ENCODE measurements at regions not wholly inside any gene's neighbourhood (a gene's known extent, or its start where the extent isn't known, plus 50 kb on each side); places are given as distances from the start of the nearest gene placed in this dataset.
"Not testable (repeated sequence)": the region's sequence is repeated elsewhere in the genome, so short reads cannot be mapped to it uniquely, and the experiment has no call there.

DNA sequence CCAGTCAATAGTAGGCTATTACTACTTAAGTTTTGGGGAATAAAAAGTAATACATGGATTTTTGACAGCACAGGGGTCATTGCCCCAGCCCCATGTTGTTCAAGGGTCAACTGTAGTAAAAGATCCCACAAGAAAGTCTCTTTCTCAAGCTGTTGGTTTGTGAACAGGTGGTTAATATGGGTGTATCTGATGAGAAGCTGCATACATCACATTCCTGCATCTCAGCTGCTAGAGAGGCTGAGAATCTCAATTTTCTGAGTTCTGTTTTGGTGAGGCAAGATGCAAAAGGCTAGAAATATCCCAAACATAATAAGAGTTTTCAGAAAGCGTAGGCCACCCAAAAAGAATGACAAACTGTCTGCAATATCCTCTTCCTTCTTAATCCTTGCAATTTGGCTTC, 76.8 kb upstream of the DAPK1 start:
- Histone ChIP-seq H3K36me3 (ENCODE audit: control insufficient read depth in 2 of 2, insufficient read depth in 2 of 2, low read length in 1 of 2) (no peaks in the 10 kb centered on the region), H3K9me3 (ENCODE audit: control insufficient read depth in 2 of 2, insufficient read depth in 1 of 2, low read length in 1 of 2) (peaks cover 0 to 5% of the 10 kb centered on the region in 2 donors), H3K27ac (ENCODE audit: low read depth in 1 of 2, low read length in 1 of 2) (no peak overlapping the region), H3K27me3 (ENCODE audit: control insufficient read depth in 2 of 2, insufficient read depth in 1 of 2, low read length in 1 of 2) (no peaks in the 10 kb centered on the region), H3K4me3 (ENCODE audit: low read length in 2 of 2) (no peak overlapping the region), H3K4me1 (ENCODE audit: control insufficient read depth in 2 of 2, insufficient read depth in 2 of 2, low read length in 2 of 2) (no peaks in the 10 kb centered on the region)
- DNase-seq (ENCODE audit: low read depth in 6 of 9, low spot score in 9 of 9), result no peak
- WGBS, result 93% methylated on average over 1 of the region's 1 CpG

DNA sequence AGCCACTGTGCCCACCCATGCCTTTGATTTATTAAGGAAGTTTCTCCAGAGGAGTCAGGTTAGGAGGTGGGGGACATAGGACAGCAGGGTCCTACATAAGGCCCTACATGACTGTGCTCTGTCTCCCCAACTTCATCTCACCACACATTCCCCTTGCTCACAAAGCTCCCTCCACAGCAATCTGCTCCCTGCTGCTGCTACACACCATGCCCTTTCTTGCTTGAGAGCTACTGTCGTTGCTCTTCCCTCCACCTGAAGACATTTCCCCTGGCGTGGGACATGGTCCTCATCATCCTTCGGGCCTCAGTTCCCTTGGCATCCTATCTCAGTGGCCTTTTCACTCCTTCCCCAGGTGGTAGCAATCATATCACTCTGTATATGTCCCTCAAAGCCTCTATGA, 75.9 kb upstream of the DAPK1 start:
- WGBS, result 98% methylated on average over 3 of the region's 3 CpGs
- no peaks in the 10 kb centered on the region for H3K4me1 ChIP-seq (ENCODE audit: control insufficient read depth in 2 of 2, insufficient read depth in 2 of 2, low read length in 2 of 2)
- H3K27ac ChIP-seq (ENCODE audit: low read depth in 1 of 2, low read length in 1 of 2), result no peak overlapping the region
- H3K36me3 ChIP-seq (ENCODE audit: control insufficient read depth in 2 of 2, insufficient read depth in 2 of 2, low read length in 1 of 2), result no peaks in the 10 kb centered on the region
- H3K27me3 ChIP-seq (ENCODE audit: control insufficient read depth in 2 of 2, insufficient read depth in 1 of 2, low read length in 1 of 2), result no peaks in the 10 kb centered on the region
- no peak overlapping the region for H3K4me3 ChIP-seq (ENCODE audit: low read length in 2 of 2)
- DNase-seq (ENCODE audit: low read depth in 6 of 9, low spot score in 9 of 9), result no peak
- H3K9me3 ChIP-seq (ENCODE audit: control insufficient read depth in 2 of 2, insufficient read depth in 1 of 2, low read length in 1 of 2), result peaks cover 0 to 5% of the 10 kb centered on the region in 2 donors

DNA sequence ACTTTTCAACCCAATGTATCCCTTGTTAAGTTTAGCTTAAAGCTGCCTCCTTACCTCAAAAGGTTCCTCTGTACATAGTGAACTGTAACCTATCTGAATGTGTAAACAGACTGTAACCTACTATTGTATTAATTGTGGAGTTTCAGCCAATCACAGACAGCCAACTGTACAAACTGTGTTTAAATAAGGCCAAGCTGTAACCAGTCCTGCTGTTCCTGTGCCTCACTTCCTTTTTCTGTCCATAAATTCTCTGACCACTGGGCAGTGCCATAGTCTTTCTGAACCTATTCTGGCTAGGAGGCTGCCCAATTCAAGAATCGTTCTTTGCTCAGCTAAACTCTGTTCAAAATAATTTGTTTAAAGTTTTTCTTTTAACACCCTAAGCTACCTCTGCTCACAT, 74.7 kb upstream of the DAPK1 start:
- WGBS, result 96% methylated on average over 1 of the region's 1 CpG
- Histone ChIP-seq H3K36me3 (ENCODE audit: control insufficient read depth in 2 of 2, insufficient read depth in 2 of 2, low read length in 1 of 2) (no peaks in the 10 kb centered on the region), H3K27ac (ENCODE audit: low read depth in 1 of 2, low read length in 1 of 2) (no peak overlapping the region), H3K9me3 (ENCODE audit: control insufficient read depth in 2 of 2, insufficient read depth in 1 of 2, low read length in 1 of 2) (peaks cover 0 to 5% of the 10 kb centered on the region in 2 donors), H3K4me3 (ENCODE audit: low read length in 2 of 2) (no peak overlapping the region), H3K4me1 (ENCODE audit: control insufficient read depth in 2 of 2, insufficient read depth in 2 of 2, low read length in 2 of 2) (no peaks in the 10 kb centered on the region), H3K27me3 (ENCODE audit: control insufficient read depth in 2 of 2, insufficient read depth in 1 of 2, low read length in 1 of 2) (no peaks in the 10 kb centered on the region)
- DNase-seq (ENCODE audit: low read depth in 6 of 9, low spot score in 9 of 9), result no peak

DNA sequence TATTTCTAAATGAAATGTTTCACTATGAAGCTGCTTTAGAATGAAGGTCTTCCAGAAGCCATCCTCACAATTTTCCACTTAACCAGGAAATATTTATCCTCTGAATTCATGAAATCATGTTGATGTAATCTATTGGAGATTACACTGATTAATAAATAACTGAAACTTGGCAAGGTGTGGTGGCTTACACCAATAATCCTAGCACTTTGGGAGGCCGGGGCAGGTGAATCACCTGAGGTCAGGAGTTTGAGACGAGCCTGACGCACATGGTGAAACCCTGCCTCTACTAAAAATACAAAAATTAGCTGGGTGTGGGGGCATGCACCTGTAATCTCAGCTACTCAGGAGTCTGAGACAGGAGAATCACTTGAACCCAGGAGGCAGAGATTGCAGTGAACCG, 73.8 kb upstream of the DAPK1 start:
- H3K9me3 ChIP-seq (ENCODE audit: control insufficient read depth in 2 of 2, insufficient read depth in 1 of 2, low read length in 1 of 2); H3K36me3 ChIP-seq (ENCODE audit: control insufficient read depth in 2 of 2, insufficient read depth in 2 of 2, low read length in 1 of 2); H3K27ac ChIP-seq (ENCODE audit: low read depth in 1 of 2, low read length in 1 of 2); H3K4me1 ChIP-seq (ENCODE audit: control insufficient read depth in 2 of 2, insufficient read depth in 2 of 2, low read length in 2 of 2); H3K4me3 ChIP-seq (ENCODE audit: low read length in 2 of 2); DNase-seq (ENCODE audit: low read depth in 6 of 9, low spot score in 9 of 9); H3K27me3 ChIP-seq (ENCODE audit: control insufficient read depth in 2 of 2, insufficient read depth in 1 of 2, low read length in 1 of 2): not testable (repeated sequence)
- WGBS, result 97% methylated on average over 4 of the region's 4 CpGs

DNA sequence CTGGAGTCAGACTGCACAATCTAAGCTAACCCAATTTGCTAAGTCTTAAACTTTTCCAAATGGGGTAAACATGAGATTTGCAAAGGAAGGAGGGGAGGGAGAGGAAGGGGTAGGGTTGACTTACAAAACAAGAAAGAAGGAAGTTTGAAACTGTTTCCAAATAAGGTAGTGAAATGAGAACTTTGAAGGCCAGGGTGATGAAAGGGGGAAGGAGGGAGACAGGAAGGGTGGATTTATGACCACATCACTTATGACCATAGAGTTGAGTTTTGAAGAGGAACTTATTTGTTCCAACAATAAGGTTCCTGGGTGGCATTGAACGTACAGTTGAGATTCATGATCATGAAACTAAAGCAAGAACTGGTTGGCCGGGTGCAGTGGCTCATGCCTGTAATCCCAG, 72.5 kb upstream of the DAPK1 start:
- no peak overlapping the region for H3K4me3 ChIP-seq (ENCODE audit: low read length in 2 of 2)
- H3K36me3 ChIP-seq (ENCODE audit: control insufficient read depth in 2 of 2, insufficient read depth in 2 of 2, low read length in 1 of 2), result no peaks in the 10 kb centered on the region
- WGBS, result 94% methylated on average over 2 of the region's 2 CpGs
- no peaks in the 10 kb centered on the region for H3K4me1 ChIP-seq (ENCODE audit: control insufficient read depth in 2 of 2, insufficient read depth in 2 of 2, low read length in 2 of 2)
- no peaks in the 10 kb centered on the region for H3K27me3 ChIP-seq (ENCODE audit: control insufficient read depth in 2 of 2, insufficient read depth in 1 of 2, low read length in 1 of 2)
- peaks cover 0 to 5% of the 10 kb centered on the region in 2 donors for H3K9me3 ChIP-seq (ENCODE audit: control insufficient read depth in 2 of 2, insufficient read depth in 1 of 2, low read length in 1 of 2)
- no peak for DNase-seq (ENCODE audit: low read depth in 6 of 9, low spot score in 9 of 9)
- H3K27ac ChIP-seq (ENCODE audit: low read depth in 1 of 2, low read length in 1 of 2), result no peak overlapping the region

DNA sequence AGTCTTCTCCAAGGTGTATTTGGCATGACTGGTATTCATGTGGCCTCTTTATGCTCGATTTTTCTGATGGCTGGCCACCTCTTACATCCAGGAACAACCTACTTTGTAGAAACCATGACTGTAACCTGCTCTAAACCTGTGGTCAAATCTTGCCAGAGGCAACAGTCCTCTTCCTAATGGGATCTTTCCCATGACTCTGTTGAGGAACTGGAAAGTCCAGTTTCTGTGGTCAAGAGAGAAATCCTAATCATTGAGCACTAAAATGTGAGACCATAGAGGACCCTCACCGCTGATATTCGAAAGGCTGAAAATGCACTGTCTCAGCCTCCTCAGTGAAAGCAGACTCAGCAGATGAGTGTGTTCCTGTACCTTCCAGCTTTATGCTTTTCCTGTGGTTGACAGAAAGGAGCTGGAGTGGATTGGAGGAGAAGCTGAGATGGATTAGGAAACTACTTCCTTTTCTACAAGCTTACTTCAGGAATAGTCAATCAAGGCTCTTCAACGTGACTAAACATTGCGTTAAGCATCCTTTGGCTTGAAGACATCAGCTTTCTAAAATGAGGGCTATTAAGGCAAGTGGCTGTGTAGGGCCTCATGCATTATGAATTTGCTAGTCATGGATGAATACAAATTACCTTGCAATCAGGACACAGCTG, 69.7 kb upstream of the DAPK1 start:
- 93% methylated on average over 5 of the region's 5 CpGs for WGBS
- DNase-seq (ENCODE audit: low read depth in 6 of 9, low spot score in 9 of 9), result no peak
- Histone ChIP-seq H3K27me3 (ENCODE audit: control insufficient read depth in 2 of 2, insufficient read depth in 1 of 2, low read length in 1 of 2) (no peaks in the 10 kb centered on the region), H3K4me1 (ENCODE audit: control insufficient read depth in 2 of 2, insufficient read depth in 2 of 2, low read length in 2 of 2) (no peaks in the 10 kb centered on the region), H3K9me3 (ENCODE audit: control insufficient read depth in 2 of 2, insufficient read depth in 1 of 2, low read length in 1 of 2) (peaks cover 0 to 5% of the 10 kb centered on the region in 2 donors), H3K4me3 (ENCODE audit: low read length in 2 of 2) (no peak overlapping the region), H3K36me3 (ENCODE audit: control insufficient read depth in 2 of 2, insufficient read depth in 2 of 2, low read length in 1 of 2) (no peaks in the 10 kb centered on the region), H3K27ac (ENCODE audit: low read depth in 1 of 2, low read length in 1 of 2) (no peak overlapping the region)

DNA sequence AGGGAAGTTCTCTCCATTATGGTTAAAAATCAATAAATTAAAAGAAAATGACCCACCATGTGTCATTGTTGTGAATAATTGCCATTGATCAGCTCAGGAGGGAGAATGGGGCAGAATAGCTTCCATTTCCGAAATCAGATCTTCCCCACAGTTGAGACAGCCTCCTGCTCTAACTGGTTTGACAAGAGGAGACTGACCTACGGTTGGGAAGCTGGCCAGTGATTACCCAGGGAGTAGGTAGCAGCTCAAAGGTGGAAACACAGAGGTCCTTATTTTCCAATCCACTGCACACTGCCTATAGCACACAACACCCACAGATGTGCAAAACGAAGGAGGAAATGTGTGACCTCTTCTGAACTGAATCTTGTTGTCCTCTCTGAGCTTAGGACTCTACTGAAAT, 69.0 kb upstream of the DAPK1 start:
- no peak overlapping the region for H3K4me3 ChIP-seq (ENCODE audit: low read length in 2 of 2)
- H3K9me3 ChIP-seq (ENCODE audit: control insufficient read depth in 2 of 2, insufficient read depth in 1 of 2, low read length in 1 of 2), result peaks cover 0 to 3% of the 10 kb centered on the region in 2 donors
- WGBS, result 92% methylated on average over 3 of the region's 3 CpGs
- no peaks in the 10 kb centered on the region for H3K4me1 ChIP-seq (ENCODE audit: control insufficient read depth in 2 of 2, insufficient read depth in 2 of 2, low read length in 2 of 2)
- no peaks in the 10 kb centered on the region for H3K36me3 ChIP-seq (ENCODE audit: control insufficient read depth in 2 of 2, insufficient read depth in 2 of 2, low read length in 1 of 2)
- DNase-seq (ENCODE audit: low read depth in 6 of 9, low spot score in 9 of 9), result no peak
- H3K27me3 ChIP-seq (ENCODE audit: control insufficient read depth in 2 of 2, insufficient read depth in 1 of 2, low read length in 1 of 2), result no peaks in the 10 kb centered on the region
- H3K27ac ChIP-seq (ENCODE audit: low read depth in 1 of 2, low read length in 1 of 2), result no peak overlapping the region

DNA sequence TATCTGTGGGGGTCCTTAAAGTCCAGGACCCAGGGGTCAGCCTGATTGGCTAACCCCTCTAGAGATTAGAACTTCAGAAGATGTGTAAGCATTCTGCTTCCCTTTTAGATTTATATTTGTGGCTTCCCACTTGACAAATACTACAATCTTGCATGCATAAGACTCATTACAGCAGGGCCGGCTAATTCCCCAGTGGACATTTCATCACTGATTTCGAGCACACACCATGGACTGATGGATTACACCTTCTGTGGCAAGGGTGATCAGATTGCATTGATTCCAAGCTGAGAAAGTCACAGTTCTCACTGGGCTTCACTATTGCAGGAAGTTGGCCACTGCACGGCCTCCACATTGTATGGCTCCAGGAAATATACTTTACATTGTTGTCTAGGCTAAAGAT, 65.8 kb upstream of the DAPK1 start:
- no peak overlapping the region for H3K4me3 ChIP-seq (ENCODE audit: low read length in 2 of 2)
- DNase-seq (ENCODE audit: low read depth in 6 of 9, low spot score in 9 of 9), result no peak
- no peak overlapping the region for H3K27ac ChIP-seq (ENCODE audit: low read depth in 1 of 2, low read length in 1 of 2)
- H3K4me1 ChIP-seq (ENCODE audit: control insufficient read depth in 2 of 2, insufficient read depth in 2 of 2, low read length in 2 of 2), result no peaks in the 10 kb centered on the region
- H3K27me3 ChIP-seq (ENCODE audit: control insufficient read depth in 2 of 2, insufficient read depth in 1 of 2, low read length in 1 of 2), result no peaks in the 10 kb centered on the region
- no peaks in the 10 kb centered on the region for H3K9me3 ChIP-seq (ENCODE audit: control insufficient read depth in 2 of 2, insufficient read depth in 1 of 2, low read length in 1 of 2)
- H3K36me3 ChIP-seq (ENCODE audit: control insufficient read depth in 2 of 2, insufficient read depth in 2 of 2, low read length in 1 of 2), result no peaks in the 10 kb centered on the region
- WGBS, result 96% methylated on average over 3 of the region's 3 CpGs

DNA sequence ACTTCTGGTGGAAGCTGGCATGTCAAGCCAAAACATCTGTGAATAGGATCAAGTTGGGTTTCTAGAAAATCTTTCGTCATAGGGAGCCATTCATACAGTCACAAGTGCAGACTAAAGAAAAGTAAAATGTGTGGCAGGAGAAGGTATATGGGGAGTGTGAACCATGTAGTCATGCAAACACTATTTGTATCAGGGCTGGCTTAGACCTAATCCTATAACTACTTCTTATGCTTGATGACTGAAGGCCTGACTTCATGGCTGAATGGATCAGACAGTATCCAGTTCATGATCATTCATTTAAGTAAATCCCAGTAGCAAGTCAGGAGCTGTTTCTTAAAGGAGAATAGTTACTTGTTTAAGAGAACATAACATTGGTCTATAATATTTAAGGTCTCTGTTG, 63.8 kb upstream of the DAPK1 start:
- Histone ChIP-seq H3K36me3 (ENCODE audit: control insufficient read depth in 2 of 2, insufficient read depth in 2 of 2, low read length in 1 of 2) (no peaks in the 10 kb centered on the region), H3K4me3 (ENCODE audit: low read length in 2 of 2) (no peak overlapping the region), H3K27me3 (ENCODE audit: control insufficient read depth in 2 of 2, insufficient read depth in 1 of 2, low read length in 1 of 2) (no peaks in the 10 kb centered on the region), H3K4me1 (ENCODE audit: control insufficient read depth in 2 of 2, insufficient read depth in 2 of 2, low read length in 2 of 2) (no peaks in the 10 kb centered on the region), H3K9me3 (ENCODE audit: control insufficient read depth in 2 of 2, insufficient read depth in 1 of 2, low read length in 1 of 2) (no peaks in the 10 kb centered on the region), H3K27ac (ENCODE audit: low read depth in 1 of 2, low read length in 1 of 2) (no peak overlapping the region)
- DNase-seq (ENCODE audit: low read depth in 6 of 9, low spot score in 9 of 9), result no peak
- WGBS, result 96% methylated on average over 1 of the region's 1 CpG

DNA sequence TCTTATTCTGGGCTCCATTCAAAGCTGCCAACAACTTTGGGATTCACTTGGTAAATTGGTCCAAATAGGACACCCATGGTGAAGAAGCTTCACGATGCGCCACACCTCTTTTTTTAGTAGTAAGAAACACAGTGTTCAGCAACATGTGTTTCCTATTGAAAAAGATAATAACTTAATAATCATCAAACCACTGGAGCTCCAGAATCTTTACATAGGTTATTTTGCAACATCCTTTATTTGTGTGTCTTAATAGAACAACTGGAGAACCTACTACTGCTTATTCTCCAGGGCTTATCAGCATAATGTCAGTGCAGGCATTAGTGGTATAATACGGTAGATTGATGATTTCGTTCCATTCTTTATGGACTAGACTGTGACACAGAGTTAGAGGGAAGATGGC, 63.3 kb upstream of the DAPK1 start:
- H3K27ac ChIP-seq (ENCODE audit: low read depth in 1 of 2, low read length in 1 of 2), result no peak overlapping the region
- H3K36me3 ChIP-seq (ENCODE audit: control insufficient read depth in 2 of 2, insufficient read depth in 2 of 2, low read length in 1 of 2), result no peaks in the 10 kb centered on the region
- no peak for DNase-seq (ENCODE audit: low read depth in 6 of 9, low spot score in 9 of 9)
- no peaks in the 10 kb centered on the region for H3K9me3 ChIP-seq (ENCODE audit: control insufficient read depth in 2 of 2, insufficient read depth in 1 of 2, low read length in 1 of 2)
- no peaks in the 10 kb centered on the region for H3K27me3 ChIP-seq (ENCODE audit: control insufficient read depth in 2 of 2, insufficient read depth in 1 of 2, low read length in 1 of 2)
- H3K4me1 ChIP-seq (ENCODE audit: control insufficient read depth in 2 of 2, insufficient read depth in 2 of 2, low read length in 2 of 2), result peaks cover 0 to 2% of the 10 kb centered on the region in 2 donors
- 95% methylated on average over 4 of the region's 4 CpGs for WGBS
- H3K4me3 ChIP-seq (ENCODE audit: low read length in 2 of 2), result no peak overlapping the region

All from thymus (tissue), 11 donors.